ENCODE measurements at regions not wholly inside any gene's neighbourhood (a gene's known extent, or its start where the extent isn't known, plus 50 kb on each side); places are given as distances from the start of the nearest gene placed in this dataset.

DNA sequence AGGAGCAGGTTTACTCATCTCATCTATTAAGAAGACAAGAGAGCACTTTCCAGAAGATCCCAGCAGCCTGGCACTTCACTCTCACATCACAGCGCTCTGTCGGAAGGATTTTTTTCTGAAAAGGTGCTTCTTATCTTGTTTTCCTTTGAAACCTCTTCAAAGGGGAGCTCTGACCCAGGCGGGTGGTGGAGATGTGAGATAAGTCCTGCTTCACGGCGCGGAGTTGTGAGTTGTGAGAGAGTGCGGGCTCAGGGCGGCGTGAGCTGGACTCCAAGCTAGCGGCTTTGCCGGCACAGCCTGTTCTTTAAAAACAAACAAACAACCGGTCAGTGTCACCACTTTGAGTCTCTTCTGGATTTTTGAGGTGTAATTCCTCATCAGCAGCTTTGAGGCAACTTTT lies 169.0 kb upstream of the ARGLU1 start:
- DNase-seq, result no peak

GRCh38 chr13:106734198-106734597 lies 166.3 kb upstream of the ARGLU1 start:
- no peak for DNase-seq

- DNase-seq, result no peak
Observed at GRCh38 chr13:106723036-106723435, 155.1 kb upstream of the ARGLU1 start.

DNA sequence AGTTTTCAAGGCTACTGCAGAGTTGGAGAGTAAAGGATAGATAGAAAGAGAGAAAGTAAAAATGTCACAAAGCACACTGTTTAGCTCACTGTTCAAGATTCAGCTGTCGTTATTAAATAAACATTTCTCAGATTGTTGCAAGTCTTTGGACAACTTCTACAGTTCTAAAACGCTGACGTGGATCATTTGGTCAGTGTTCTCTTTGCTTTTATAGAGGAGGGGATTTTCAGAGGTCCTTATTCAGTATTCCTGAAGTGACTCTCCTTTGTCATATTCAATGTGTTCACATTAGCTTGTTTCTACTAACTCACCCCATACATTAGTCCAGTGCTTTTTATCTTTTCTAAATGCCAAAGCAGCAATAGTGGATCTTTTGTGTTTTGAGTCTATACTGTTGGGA lies 154.7 kb upstream of the ARGLU1 start:
- no peak for DNase-seq

DNA sequence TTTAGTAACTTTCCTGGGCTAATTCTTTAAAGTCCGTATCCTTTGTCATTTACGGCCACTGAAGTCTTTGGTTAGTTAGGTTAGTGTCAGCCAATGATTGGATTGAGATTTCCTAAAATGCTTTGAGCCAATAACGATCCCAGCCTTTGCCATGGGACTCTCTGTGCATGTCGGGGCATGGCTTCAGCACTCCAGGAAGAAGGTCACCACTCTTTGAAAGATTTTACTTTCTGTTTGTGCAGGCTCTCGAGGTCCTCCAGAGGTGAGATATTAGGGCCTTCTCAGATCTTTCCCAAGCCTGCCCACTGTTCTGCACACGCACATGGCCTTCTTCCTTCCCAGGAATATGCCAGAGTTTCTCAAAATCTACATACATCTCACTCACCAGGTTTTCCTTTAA lies 153.7 kb upstream of the ARGLU1 start:
- DNase-seq, result no peak

GRCh38 chr13:106714271-106714982 lies 146.5 kb upstream of the ARGLU1 start:
- no peak for DNase-seq

DNA sequence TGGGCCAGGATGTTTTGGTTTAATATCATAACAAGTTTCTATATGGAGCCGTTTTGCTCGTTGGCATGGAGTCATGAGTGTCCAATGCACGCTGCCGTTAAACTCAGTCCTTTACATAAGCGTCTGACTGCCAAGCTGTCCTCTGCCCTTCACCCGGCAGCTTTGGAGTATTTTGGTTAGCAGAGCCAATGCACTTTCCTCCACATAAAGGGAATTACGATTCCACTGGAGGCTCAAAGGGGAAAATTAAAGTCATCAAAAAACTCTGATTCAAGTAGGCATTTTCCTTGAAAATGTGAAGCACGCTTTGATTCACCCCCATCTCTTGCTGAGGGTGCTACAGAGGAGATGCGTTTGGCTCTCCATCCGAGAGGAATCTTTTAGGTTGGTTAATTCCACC lies 144.4 kb upstream of the ARGLU1 start:
- no peak for DNase-seq

- DNase-seq, result no peak
Observed at GRCh38 chr13:106710266-106710665, 142.3 kb upstream of the ARGLU1 start.

DNA sequence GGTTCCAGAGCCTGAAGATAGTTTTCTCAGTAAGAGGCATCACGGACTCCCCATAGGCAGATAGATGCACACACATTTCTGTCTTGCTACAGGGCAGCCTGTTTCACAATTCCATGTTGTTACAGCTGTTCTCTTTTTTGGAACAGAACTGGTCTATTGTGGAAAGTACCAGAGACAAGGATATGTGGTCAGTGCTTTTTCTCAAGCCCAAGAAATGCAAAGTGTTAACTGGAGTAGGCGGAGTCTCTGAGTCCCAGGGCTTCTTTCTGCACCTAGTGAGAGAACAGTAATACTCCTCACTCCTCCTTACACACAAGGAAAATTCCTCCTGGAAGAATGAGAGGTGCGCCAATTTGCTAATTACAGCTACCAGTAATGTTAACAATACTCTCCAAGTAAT lies 141.6 kb upstream of the ARGLU1 start:
- no peak for DNase-seq

GRCh38 chr13:106702505-106702904 lies 134.6 kb upstream of the ARGLU1 start:
- no peak for DNase-seq

GRCh38 chr13:106701771-106702341 lies 133.9 kb upstream of the ARGLU1 start:
- DNase-seq, result no peak

GRCh38 chr13:106700439-106700838 lies 132.5 kb upstream of the ARGLU1 start:
- no peak for DNase-seq

- no peak for DNase-seq
Observed at GRCh38 chr13:106700007-106700406, 132.1 kb upstream of the ARGLU1 start.

DNA sequence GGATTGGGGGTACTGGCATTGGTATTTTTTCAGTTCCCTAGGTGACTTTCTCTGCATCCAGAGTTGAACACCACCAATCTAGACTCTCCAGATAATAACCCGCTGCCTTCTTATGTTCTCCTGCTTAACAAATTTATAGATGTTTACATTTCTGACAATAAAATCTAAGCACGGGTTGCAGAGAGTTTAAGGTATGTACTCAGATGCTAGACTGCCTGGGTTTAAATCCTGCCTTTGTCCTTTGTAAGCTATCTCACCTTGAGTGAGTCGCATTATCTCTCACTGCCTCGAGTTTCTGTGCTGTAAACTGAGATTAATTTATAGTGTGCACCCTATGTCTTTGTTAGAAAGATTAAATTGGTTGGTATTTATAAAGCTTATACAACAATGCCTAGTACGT lies 131.4 kb upstream of the ARGLU1 start:
- DNase-seq, result no peak

- no peak for DNase-seq
Observed at GRCh38 chr13:106696719-106697118, 128.8 kb upstream of the ARGLU1 start.

DNA sequence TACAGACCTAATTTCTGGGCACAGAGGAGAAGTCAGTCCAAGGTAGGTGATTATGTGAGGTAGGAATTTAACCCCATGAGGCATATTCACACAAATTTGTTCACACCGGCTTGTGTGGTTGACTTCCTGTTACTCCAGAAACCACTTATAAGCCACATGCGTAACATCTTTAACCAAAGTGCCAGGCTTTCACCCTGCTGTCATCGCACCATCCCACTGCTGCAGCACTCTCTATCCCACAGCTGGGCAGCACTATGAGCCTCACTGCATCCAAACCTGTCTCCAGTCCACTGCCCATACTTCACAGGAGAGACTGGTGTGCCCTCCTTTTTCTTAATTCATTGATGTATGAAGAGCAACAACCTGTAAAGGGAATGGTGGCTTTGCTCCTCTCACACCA lies 128.2 kb upstream of the ARGLU1 start:
- no peak for DNase-seq

DNA sequence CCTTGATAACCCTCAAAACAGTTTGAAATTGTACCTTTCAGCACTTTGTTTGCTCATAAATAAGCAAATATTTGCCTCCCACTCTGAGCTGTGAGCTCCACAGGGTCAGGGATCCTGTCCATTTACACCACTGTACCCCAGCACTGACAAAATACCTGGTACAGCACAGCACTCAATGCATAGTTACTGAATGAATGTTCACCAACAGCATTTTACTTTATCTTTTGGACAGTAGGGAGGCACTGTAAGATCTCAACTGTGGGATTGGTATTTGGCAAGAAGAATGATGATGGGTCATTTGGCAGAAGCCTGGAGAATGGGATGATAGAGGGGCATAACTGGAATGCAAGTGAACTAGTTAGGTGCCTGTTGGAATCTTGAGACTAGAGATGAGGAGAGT lies 127.2 kb upstream of the ARGLU1 start:
- DNase-seq, result no peak

- DNase-seq, result no peak
Observed at GRCh38 chr13:106691861-106692260, 123.9 kb upstream of the ARGLU1 start.

- no peak for DNase-seq
Observed at GRCh38 chr13:106691341-106691740, 123.4 kb upstream of the ARGLU1 start.

- no peak for DNase-seq
Observed at GRCh38 chr13:106690779-106691178, 122.8 kb upstream of the ARGLU1 start.

DNA sequence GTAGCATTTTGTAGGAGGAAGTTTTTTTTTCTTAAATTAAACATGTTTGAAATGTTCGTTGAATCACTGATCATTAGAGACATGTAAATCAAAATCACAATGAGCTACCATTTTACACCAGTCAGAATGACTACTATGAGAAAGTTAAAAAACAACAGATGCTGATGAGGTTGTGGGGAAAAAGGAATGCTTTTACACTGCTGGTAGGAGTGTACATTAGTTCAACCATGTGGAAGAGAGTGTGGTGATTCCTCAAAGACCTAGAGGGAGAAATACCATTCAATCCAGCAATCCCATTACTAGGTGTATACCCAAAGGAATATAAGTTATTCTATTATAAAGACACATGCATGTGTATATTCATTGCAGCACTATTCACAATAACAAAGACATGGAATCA lies 122.0 kb upstream of the ARGLU1 start:
- no peak for DNase-seq

- no peak for DNase-seq
Observed at GRCh38 chr13:106688940-106689339, 121.0 kb upstream of the ARGLU1 start.

DNA sequence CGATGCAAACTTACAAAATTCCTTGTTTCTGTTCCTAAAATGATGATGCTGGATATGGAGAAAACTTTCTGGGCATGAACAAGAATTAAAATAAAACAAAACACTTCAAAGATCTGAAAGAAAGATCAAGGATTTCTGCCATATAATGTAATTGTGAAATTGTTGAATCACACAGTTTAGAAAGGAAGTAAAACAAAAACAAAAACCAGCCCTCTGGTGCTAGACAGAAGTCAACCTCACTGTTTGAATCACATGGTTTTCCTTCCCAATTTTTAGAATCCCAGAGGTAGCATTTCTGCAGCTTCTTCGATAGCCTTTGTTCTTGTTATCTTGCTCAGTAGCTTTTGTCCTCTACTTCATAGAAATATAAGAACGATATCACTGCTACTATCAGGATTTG lies 118.2 kb upstream of the ARGLU1 start:
- DNase-seq, result no peak

DNA sequence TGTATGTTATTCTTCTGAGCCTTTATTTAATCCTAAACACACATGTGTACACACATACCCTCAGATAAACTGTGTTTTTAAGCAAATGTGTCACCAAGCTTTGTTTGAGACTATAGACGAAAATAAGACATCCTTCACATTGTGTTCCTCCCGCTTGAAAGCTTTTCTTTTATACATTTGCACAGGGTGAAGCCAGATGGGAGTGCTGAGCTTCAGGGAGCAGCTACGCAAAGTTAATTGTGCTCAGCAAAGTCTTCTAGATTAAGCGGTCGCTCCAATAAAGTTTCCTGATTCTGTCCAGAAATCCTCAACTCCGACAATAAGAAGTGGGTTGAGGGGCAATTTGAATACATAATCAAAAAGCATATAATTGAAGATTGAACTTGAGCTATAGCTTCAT lies 117.2 kb upstream of the ARGLU1 start:
- no peak for DNase-seq

DNA sequence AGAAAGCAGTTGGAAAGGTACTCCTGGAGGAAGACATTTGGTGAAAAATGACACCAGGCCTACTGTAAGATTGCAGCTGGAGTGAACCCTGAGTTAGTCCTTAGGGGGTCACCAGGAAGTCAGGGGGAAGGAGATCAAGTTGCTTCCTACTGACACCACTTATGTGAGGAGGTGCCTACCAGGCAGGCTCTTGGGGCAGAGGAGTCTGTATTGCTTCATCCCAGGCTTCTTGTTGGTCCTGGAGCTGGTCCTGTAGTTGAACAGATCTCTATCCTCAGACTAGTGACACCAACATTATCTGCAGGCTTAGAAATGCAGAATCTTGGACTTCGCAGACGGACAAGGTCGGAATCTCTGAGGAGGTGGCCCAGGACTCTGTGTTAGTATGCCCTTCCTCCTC lies 116.0 kb upstream of the ARGLU1 start:
- no peak for DNase-seq
